CD4-positive, CD25-positive, alpha-beta regulatory T cell (primary cell): ENCODE measurements at regions not wholly inside any gene's neighbourhood (a gene's known extent, or its start where the extent isn't known, plus 50 kb on each side); places are given as distances from the start of the nearest gene placed in this dataset.
"Not testable (repeated sequence)": the region's sequence is repeated elsewhere in the genome, so short reads cannot be mapped to it uniquely, and the experiment has no call there.

ENCODE experiments used
- ATAC-seq, 2 donors: fragments of 150-1000 bp; cut with Tn5 transposase; one replicate each; pipeline ENCODE4 v1.10.0; 2021; ENCODE audit warnings: low read depth in 2 of 2, moderate number of reproducible peaks in 2 of 2, moderate library complexity in 1 of 2
- DNase-seq, 3 donors: peaks; one replicate each; pipeline versions ENCODE4 v3.0.0 to v3.0.0-alpha.2; 2012 to 2022; ENCODE audit warnings: mixed read lengths in 1 of 3
- H3K27ac ChIP-seq: one replicate; pipeline ENCODE4 v1.7.0; 2013; ENCODE audit warnings: mild to moderate bottlenecking, low read length; ENCODE audit not compliant: insufficient read depth, poor library complexity, severe bottlenecking
- H3K27me3 ChIP-seq: one replicate; pipeline ENCODE4 v1.7.0; 2013; ENCODE audit warnings: low read length; ENCODE audit not compliant: control insufficient read depth, insufficient read depth
- H3K36me3 ChIP-seq: one replicate; pipeline ENCODE4 v1.7.0; 2013; ENCODE audit warnings: mild to moderate bottlenecking, low read length, moderate library complexity; ENCODE audit not compliant: control insufficient read depth, insufficient read depth
- H3K4me1 ChIP-seq: 2 replicates; pipeline ENCODE4 v1.7.0; 2013; ENCODE audit warnings: mild to moderate bottlenecking, low read length; ENCODE audit not compliant: insufficient read depth, control insufficient read depth, poor library complexity, severe bottlenecking
- H3K4me3 ChIP-seq: one replicate; pipeline ENCODE4 v1.7.0; 2013; ENCODE audit warnings: low read depth, mild to moderate bottlenecking, low read length, moderate library complexity
- H3K9me3 ChIP-seq, 2 experiments: 1 replicate in 1 of 2; 2 replicates in 1 of 2; pipeline ENCODE4 v1.7.0; 2013; ENCODE audit warnings: low read length in 2 of 2, mild to moderate bottlenecking in 1 of 2, moderate library complexity in 1 of 2; ENCODE audit not compliant: control insufficient read depth in 2 of 2
- H3K27ac Mint-ChIP-seq, 3 donors: one replicate each; pipeline ENCODE4 v1.8.0; 2020 to 2022; ENCODE audit warnings: mild to moderate bottlenecking in 3 of 3, mixed read lengths in 3 of 3, moderate library complexity in 2 of 3
- H3K27me3 Mint-ChIP-seq: one replicate; pipeline ENCODE4 v1.8.0; 2022; ENCODE audit warnings: mild to moderate bottlenecking, mixed read lengths
- H3K36me3 Mint-ChIP-seq: one replicate; pipeline ENCODE4 v1.8.0; 2020; ENCODE audit warnings: mixed read lengths
- H3K4me1 Mint-ChIP-seq, 4 donors: one replicate each; pipeline ENCODE4 v1.8.0; 2020 to 2022; ENCODE audit warnings: mixed read lengths in 4 of 4, mild to moderate bottlenecking in 1 of 4
- H3K4me3 Mint-ChIP-seq, 4 donors: one replicate each; pipeline ENCODE4 v1.8.0; 2020 to 2022; ENCODE audit warnings: mild to moderate bottlenecking in 4 of 4, mixed read lengths in 4 of 4, moderate library complexity in 3 of 4
- H3K9me3 Mint-ChIP-seq, 7 donors: one replicate each; pipeline ENCODE4 v1.8.0; 2020 to 2022; ENCODE audit warnings: mixed read lengths in 7 of 7, mild to moderate bottlenecking in 3 of 7, moderate library complexity in 2 of 7

DNA sequence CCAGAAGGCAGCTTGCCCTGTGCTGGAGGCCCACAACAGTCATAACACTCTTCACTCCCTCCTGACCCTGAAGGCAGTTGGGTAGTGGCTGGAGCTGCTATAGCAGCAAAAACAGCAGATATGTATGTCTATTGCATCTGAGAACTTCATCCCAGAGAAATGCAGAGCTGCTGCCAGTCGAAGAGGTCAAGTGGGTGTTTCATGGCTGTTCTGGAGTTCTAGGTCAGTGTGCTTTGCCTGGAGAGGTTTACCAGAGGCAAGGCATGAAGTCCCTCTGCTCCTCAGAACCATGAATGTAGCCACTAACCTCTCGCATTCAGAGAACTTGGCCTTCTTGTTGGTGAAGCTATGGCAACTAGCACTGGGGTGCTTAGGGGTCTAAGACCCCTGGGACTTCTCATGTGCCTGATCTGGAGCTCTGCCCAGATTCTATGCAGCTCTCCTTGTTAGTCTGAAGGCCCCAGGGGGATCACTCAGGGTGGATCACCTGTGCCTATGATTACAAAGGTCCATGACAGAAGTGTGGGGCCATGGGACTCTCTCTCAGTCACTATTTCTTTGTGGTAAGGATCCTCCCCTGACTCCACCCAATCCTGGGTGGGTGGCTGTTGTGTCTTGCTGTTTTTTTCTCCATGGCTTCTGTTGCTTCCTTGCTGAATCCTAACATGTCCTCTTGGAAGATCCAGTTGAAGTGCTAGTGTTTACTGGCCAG, 637.7 kb upstream of the TPTE start:
- not testable (repeated sequence) for H3K36me3 ChIP-seq, H3K27me3 ChIP-seq, DNase-seq, H3K27ac ChIP-seq, H3K36me3 Mint-ChIP-seq, H3K4me1 Mint-ChIP-seq, H3K4me3 ChIP-seq, ATAC-seq, H3K27ac Mint-ChIP-seq, H3K27me3 Mint-ChIP-seq, H3K4me3 Mint-ChIP-seq, H3K4me1 ChIP-seq
- H3K9me3 Mint-ChIP-seq: peaks cover 0 to 33% (median 17%) of the 10 kb centered on the region in 7 donors
- H3K9me3 ChIP-seq: peaks cover 3 to 35% of the 10 kb centered on the region in 2 experiments

DNA sequence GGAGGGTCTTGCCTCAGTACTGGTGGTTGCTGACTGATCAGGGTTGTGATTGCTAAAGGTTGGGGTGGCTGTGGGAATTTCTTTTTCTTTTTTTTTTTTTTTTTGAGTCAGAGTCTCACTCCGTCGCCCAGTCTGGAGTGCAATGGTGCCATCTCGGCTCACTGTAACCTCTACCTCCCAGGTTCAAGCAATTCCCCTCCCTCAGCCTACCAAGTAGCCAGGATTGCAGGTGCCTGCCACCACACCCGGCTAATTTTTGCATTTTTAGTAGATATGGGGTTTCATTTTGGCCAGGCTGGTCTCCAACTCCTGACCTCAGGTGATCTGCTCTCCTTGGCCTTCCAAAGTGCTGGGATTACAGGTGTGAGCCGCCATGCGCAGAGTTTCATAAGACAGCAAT, 632.9 kb upstream of the TPTE start:
- not testable (repeated sequence) for H3K36me3 Mint-ChIP-seq, ATAC-seq, H3K4me3 Mint-ChIP-seq, H3K36me3 ChIP-seq, H3K4me1 Mint-ChIP-seq, H3K27me3 Mint-ChIP-seq, H3K4me1 ChIP-seq, DNase-seq, H3K27ac Mint-ChIP-seq, H3K27me3 ChIP-seq, H3K4me3 ChIP-seq, H3K27ac ChIP-seq
- H3K9me3 ChIP-seq: peaks cover 0 to 15% of the 10 kb centered on the region in 2 experiments
- peaks cover 5 to 31% (median 10%) of the 10 kb centered on the region in 7 donors for H3K9me3 Mint-ChIP-seq

DNA sequence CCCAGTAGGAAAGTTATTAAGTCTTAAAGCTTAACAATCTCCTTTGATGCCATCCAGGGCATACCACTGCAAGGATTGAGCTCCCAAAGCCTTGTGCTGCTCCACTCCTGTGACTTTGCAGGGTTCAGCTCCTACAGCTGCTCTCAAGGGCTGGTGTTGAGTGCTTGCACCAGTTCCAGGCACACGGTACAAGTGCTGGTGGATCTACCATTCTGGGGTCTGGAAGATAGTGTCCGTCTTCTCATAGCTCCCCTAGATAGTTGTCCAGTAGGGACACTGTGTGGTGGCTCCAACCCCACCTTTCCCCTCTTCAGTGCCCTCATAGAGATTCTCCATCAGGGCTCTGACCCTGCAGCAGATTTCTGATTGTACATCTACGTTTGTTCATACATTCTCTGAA, 617.8 kb upstream of the TPTE start:
- not testable (repeated sequence) for DNase-seq, H3K36me3 ChIP-seq, ATAC-seq, H3K27me3 Mint-ChIP-seq, H3K27ac ChIP-seq, H3K27me3 ChIP-seq, H3K27ac Mint-ChIP-seq, H3K4me1 ChIP-seq, H3K4me1 Mint-ChIP-seq, H3K4me3 ChIP-seq, H3K4me3 Mint-ChIP-seq, H3K36me3 Mint-ChIP-seq
- peaks cover 2 to 23% of the 10 kb centered on the region in 2 experiments for H3K9me3 ChIP-seq
- H3K9me3 Mint-ChIP-seq: peaks cover 0 to 21% (median 11%) of the 10 kb centered on the region in 7 donors

DNA sequence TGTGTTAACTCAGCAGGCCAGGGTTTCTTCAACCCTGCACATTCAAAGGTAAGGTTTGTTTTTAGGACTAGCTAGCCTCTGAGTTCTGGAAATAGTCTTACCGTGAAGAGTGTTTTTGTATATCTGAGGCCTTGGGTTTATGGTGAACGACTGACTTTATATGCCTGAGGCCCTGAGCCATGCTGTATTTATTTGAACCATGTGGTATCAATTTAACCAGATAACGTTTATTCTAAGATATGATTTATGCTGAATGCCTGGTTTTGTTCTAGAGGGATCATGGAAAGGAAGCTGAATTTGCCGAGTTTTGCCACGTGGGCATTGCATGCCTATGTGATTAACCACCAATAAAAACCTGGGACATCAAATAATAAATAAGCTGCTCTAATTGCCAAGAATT, 607.2 kb upstream of the TPTE start:
- not testable (repeated sequence) for H3K27ac ChIP-seq, H3K4me1 ChIP-seq, H3K4me1 Mint-ChIP-seq, H3K27me3 ChIP-seq, H3K4me3 Mint-ChIP-seq, H3K4me3 ChIP-seq, H3K27ac Mint-ChIP-seq, ATAC-seq, H3K9me3 ChIP-seq, H3K36me3 ChIP-seq, H3K27me3 Mint-ChIP-seq, H3K36me3 Mint-ChIP-seq, DNase-seq
- H3K9me3 Mint-ChIP-seq: peaks cover 3 to 44% (median 14%) of the 10 kb centered on the region in 7 donors

DNA sequence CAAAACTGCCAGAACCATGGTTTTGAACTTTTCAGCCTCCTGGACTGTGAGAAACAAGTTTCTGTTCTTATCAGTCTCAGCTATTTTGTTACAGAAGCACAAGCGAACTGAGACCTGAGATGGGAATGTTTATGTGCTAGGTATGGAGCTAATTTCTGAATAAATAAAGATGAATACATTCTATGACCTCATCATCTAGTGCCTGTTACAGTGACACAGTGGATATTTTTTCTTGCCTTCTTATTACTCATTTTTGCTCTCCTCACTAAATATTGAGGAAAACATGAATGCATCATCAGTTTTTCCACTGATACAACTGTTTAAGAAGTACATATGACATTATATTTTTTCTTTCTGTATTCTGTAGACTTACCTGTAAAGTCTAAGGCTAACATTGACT, 601.9 kb upstream of the TPTE start:
- not testable (repeated sequence) for H3K36me3 Mint-ChIP-seq, DNase-seq, H3K4me3 ChIP-seq, H3K27me3 Mint-ChIP-seq, H3K27me3 ChIP-seq, ATAC-seq, H3K4me1 ChIP-seq, H3K4me3 Mint-ChIP-seq, H3K36me3 ChIP-seq, H3K27ac Mint-ChIP-seq, H3K27ac ChIP-seq, H3K4me1 Mint-ChIP-seq, H3K9me3 ChIP-seq
- peaks cover 0 to 24% (median 2%) of the 10 kb centered on the region in 7 donors for H3K9me3 Mint-ChIP-seq

DNA sequence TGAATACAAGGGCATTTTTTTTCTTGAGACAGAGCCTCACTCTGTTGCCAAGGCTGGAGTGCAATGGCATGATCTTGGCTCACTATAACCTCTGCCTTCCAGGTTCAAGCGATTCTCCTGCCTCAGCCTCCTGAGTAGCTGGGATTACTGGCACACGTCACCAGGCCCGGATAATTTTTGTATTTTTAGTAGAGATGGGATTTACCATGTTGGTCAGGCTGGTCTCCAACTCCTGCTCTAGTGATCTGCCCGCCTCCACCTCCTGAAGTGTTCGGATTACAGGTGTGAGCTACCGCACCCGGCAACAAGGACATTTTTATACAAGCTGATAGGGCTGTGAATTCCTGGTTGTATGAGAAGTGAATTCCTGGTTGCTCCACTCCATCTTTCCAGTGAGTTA, 577.7 kb upstream of the TPTE start:
- ATAC-seq, DNase-seq, H3K27me3 Mint-ChIP-seq: not testable (repeated sequence)

DNA sequence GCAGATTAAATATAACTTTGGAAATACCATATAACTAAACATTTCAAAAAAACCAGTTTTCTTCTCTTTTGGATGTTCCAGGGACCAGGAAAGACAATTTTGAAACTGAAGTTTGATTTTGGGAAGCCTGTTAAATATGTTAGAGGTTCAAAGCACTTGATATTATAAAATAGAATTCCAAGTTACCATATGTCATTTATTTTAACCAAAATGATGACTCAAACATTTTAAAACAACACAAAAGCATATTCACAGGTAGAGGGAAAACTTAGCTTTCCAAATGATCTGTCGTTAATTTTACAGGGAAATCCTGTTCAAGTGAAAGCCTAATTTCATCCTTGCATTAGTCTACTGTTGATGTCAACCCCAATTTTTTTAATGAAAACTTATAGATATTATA, 575.3 kb upstream of the TPTE start:
- not testable (repeated sequence) for H3K27ac ChIP-seq, DNase-seq, H3K36me3 ChIP-seq, H3K4me1 Mint-ChIP-seq, H3K27me3 ChIP-seq, H3K36me3 Mint-ChIP-seq, H3K4me1 ChIP-seq, ATAC-seq, H3K27ac Mint-ChIP-seq, H3K4me3 ChIP-seq, H3K4me3 Mint-ChIP-seq, H3K27me3 Mint-ChIP-seq
- peaks cover 11 to 46% of the 10 kb centered on the region in 2 experiments for H3K9me3 ChIP-seq
- peaks cover 4 to 50% (median 22%) of the 10 kb centered on the region in 7 donors for H3K9me3 Mint-ChIP-seq

More for the DNA sequence above, 577.7 kb upstream of the TPTE start:
- not testable (repeated sequence) for H3K4me3 ChIP-seq, H3K27me3 ChIP-seq, H3K36me3 ChIP-seq, H3K36me3 Mint-ChIP-seq, H3K27ac Mint-ChIP-seq, H3K4me3 Mint-ChIP-seq, H3K4me1 Mint-ChIP-seq, H3K27ac ChIP-seq, H3K4me1 ChIP-seq
- peaks cover 11 to 29% of the 10 kb centered on the region in 2 experiments for H3K9me3 ChIP-seq
- peaks cover 2 to 40% (median 18%) of the 10 kb centered on the region in 7 donors for H3K9me3 Mint-ChIP-seq

DNA sequence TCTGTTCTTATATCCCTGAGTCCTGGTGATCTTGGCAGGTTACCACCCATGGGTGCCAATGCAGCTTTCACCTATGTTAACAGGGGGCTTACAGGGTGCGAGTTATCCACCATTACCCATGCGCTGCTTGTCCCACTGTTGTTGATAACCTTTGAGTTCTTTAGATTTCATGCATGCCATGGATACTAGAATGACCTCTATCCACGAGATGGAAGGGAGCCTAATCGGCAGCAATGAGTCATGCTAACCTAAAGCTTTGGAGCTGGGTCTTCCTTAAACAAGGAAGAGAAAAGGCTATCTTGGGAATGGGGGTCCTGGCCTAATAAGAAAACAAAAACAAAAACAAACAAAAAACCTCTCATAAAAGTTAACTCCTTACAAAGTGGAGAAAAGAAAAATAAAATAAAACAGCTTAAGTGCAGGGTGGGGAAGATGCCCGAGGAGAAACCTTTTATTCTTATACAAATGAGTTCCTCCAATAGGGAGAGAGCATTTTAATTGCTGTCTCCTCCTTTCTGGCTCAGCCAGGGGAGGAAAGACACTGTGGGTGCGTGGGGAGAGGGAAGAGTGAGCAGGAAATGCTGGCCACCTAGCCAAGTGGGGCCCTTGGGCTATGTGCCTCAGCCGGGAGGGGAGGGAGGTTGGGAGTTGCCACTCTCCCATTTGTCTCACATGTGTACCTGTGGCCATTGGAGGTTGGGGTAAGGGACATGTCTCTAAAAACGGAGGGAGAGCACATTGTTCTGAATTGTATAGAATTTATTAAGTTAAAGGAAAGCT, 571.7 kb upstream of the TPTE start:
- H3K4me3 Mint-ChIP-seq, H3K4me1 Mint-ChIP-seq, H3K27ac Mint-ChIP-seq, ATAC-seq, H3K4me3 ChIP-seq, H3K27me3 Mint-ChIP-seq, H3K36me3 ChIP-seq, H3K4me1 ChIP-seq, H3K27me3 ChIP-seq, DNase-seq, H3K36me3 Mint-ChIP-seq, H3K27ac ChIP-seq: not testable (repeated sequence)
- peaks cover 5 to 42% (median 24%) of the 10 kb centered on the region in 7 donors for H3K9me3 Mint-ChIP-seq
- peaks cover 7 to 21% of the 10 kb centered on the region in 2 experiments for H3K9me3 ChIP-seq
